ENCODE measurements at regions not wholly inside any gene's neighbourhood (a gene's known extent, or its start where the extent isn't known, plus 50 kb on each side); places are given as distances from the start of the nearest gene placed in this dataset.

- intact Hi-C loops (cut with micrococcal nuclease), result no loop called here
- Mint-ChIP-seq H3K27ac (no peak overlapping the region), H3K27me3 (ENCODE audit: low read depth) (no peaks in the 10 kb centered on the region), H3K36me3 (ENCODE audit: low read depth) (no peaks in the 10 kb centered on the region), H3K4me1 (ENCODE audit: low read depth) (no peaks in the 10 kb centered on the region), H3K4me3 (ENCODE audit: low read depth) (no peak overlapping the region), H3K9me3 (peaks cover 45% of the 10 kb centered on the region)
- DNase-seq (ENCODE audit: low spot score), result no peak
These were observed 869.6 kb upstream of the ADGRL2 start for GRCh38 chr1:80931178-80931577.

GRCh38 chr1:80929868-80930508, 870.7 kb upstream of the ADGRL2 start:
- Mint-ChIP-seq H3K9me3 (peaks cover 34% of the 10 kb centered on the region), H3K27me3 (ENCODE audit: low read depth) (no peaks in the 10 kb centered on the region), H3K4me1 (ENCODE audit: low read depth) (no peaks in the 10 kb centered on the region), H3K4me3 (ENCODE audit: low read depth) (no peak overlapping the region), H3K36me3 (ENCODE audit: low read depth) (no peaks in the 10 kb centered on the region), H3K27ac (no peak overlapping the region)
- DNase-seq (ENCODE audit: low spot score), result no peak
- intact Hi-C loops (cut with micrococcal nuclease), result no loop called here

- peaks cover 31% of the 10 kb centered on the region for H3K9me3 Mint-ChIP-seq
- H3K27me3 Mint-ChIP-seq (ENCODE audit: low read depth), result no peaks in the 10 kb centered on the region
- intact Hi-C loops (cut with micrococcal nuclease), result no loop called here
- H3K4me1 Mint-ChIP-seq (ENCODE audit: low read depth), result no peaks in the 10 kb centered on the region
- H3K36me3 Mint-ChIP-seq (ENCODE audit: low read depth), result no peaks in the 10 kb centered on the region
- no peak for DNase-seq (ENCODE audit: low spot score)
- H3K4me3 Mint-ChIP-seq (ENCODE audit: low read depth), result no peak overlapping the region
- H3K27ac Mint-ChIP-seq, result no peak overlapping the region
These were observed 874.2 kb upstream of the ADGRL2 start for GRCh38 chr1:80926531-80926930.

DNA sequence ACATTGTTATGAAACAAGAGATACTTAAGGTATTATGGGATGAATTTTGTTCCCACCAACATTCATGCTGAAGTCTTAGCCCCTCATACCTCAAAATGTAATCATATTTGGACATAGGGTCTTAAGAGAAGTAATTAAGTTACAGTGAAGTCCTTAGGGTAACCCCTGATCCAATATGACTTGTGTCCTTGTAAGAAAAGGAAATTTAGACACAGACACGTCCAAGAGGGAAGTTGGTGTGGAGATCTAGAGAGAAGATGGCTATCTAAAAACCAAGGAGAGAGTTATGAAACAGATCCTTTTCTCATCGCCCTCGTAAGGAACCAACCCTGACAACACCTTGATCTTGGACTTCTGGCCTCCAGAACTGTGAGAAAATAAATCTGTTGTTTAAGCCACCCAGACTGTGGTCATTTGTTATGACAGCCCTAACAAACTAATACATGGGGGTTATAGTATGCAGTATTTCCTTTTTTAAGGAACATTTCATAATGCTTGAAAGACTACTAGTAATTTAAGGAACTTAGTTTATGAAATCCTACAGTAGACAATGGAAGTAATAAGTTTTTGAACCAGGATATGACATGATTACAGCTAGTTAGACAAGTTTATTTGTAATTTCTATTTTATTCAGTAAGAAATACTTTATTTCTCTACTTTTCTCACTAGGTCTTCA, 875.5 kb upstream of the ADGRL2 start:
- H3K27ac Mint-ChIP-seq, result no peak overlapping the region
- no peak overlapping the region for H3K4me3 Mint-ChIP-seq (ENCODE audit: low read depth)
- H3K4me1 Mint-ChIP-seq (ENCODE audit: low read depth), result no peaks in the 10 kb centered on the region
- peaks cover 20% of the 10 kb centered on the region for H3K9me3 Mint-ChIP-seq
- H3K36me3 Mint-ChIP-seq (ENCODE audit: low read depth), result no peaks in the 10 kb centered on the region
- intact Hi-C loops (cut with micrococcal nuclease), result no loop called here
- DNase-seq (ENCODE audit: low spot score), result no peak
- H3K27me3 Mint-ChIP-seq (ENCODE audit: low read depth), result no peaks in the 10 kb centered on the region

DNA sequence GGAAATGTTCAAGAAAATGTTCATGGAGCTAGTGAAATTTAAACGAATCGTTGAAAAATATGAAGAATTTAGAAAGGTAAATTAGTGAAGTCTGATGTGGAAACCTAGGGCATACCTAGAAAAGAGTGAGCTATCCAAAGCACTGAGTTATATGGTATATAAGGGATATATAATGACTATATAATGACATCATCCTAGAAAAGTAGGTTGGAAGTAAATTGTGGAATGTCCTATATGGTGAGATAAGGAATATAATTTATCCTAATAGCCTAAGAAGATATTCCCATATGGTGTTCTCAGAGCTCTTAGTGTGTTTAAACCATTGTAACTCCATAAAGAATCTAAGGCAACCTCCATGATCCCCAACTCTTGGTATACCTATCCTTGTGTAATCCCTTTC, 876.4 kb upstream of the ADGRL2 start:
- H3K27me3 Mint-ChIP-seq (ENCODE audit: low read depth), result no peaks in the 10 kb centered on the region
- intact Hi-C loops (cut with micrococcal nuclease), result no loop called here
- no peaks in the 10 kb centered on the region for H3K36me3 Mint-ChIP-seq (ENCODE audit: low read depth)
- no peak overlapping the region for H3K4me3 Mint-ChIP-seq (ENCODE audit: low read depth)
- H3K27ac Mint-ChIP-seq, result no peak overlapping the region
- H3K9me3 Mint-ChIP-seq, result peaks cover 21% of the 10 kb centered on the region
- no peak for DNase-seq (ENCODE audit: low spot score)
- no peaks in the 10 kb centered on the region for H3K4me1 Mint-ChIP-seq (ENCODE audit: low read depth)

DNA sequence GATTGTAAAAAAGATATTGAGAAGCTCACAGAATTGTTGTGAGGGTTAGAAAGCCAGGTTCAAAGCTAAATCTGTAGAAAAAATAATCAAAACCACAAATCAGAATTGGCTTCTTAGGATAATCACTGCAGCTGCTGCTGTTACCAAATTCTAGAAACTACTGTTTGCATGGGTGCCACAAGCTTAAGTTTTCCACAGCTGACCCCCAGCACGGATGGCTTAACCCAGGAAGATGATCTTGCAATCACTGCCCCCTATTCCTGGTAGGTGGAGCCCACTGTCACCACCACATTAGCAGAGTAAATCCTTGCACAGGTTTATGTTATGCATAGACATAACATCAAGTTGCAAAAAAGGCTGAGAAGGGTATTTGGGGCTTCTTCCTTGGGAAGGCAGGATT, 877.8 kb upstream of the ADGRL2 start:
- no peak for DNase-seq (ENCODE audit: low spot score)
- no peaks in the 10 kb centered on the region for H3K4me1 Mint-ChIP-seq (ENCODE audit: low read depth)
- H3K36me3 Mint-ChIP-seq (ENCODE audit: low read depth), result no peaks in the 10 kb centered on the region
- no peak overlapping the region for H3K4me3 Mint-ChIP-seq (ENCODE audit: low read depth)
- no peaks in the 10 kb centered on the region for H3K27me3 Mint-ChIP-seq (ENCODE audit: low read depth)
- peaks cover 21% of the 10 kb centered on the region for H3K9me3 Mint-ChIP-seq
- intact Hi-C loops (cut with micrococcal nuclease), result no loop called here
- no peak overlapping the region for H3K27ac Mint-ChIP-seq

DNA sequence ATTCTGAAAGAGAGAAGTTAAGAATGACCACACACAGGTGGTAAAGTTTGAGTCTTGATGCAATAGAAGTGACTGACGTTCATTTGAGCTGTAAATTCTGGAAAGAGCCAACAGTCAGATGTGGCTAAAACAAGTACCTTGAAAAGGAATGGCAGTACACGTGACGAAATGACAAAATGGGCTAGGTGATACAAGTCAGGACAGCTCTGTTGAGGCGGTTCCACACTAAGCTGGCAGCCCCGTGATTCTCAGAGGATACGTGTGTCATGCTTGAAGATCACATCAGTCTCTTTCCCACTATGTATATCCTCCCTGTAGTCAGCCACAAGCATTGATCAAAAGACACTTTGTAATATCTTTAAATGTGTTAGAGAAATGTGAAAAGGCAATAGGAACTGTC, 881.3 kb upstream of the ADGRL2 start:
- Mint-ChIP-seq H3K4me1 (ENCODE audit: low read depth) (no peaks in the 10 kb centered on the region), H3K36me3 (ENCODE audit: low read depth) (no peaks in the 10 kb centered on the region), H3K4me3 (ENCODE audit: low read depth) (no peak overlapping the region), H3K27me3 (ENCODE audit: low read depth) (no peaks in the 10 kb centered on the region), H3K9me3 (peaks cover 13% of the 10 kb centered on the region), H3K27ac (no peak overlapping the region)
- intact Hi-C loops (cut with micrococcal nuclease), result no loop called here
- no peak for DNase-seq (ENCODE audit: low spot score)

- no peak for DNase-seq (ENCODE audit: low spot score)
- intact Hi-C loops (cut with micrococcal nuclease), result no loop called here
- peaks cover 13% of the 10 kb centered on the region for H3K9me3 Mint-ChIP-seq
- no peak overlapping the region for H3K27ac Mint-ChIP-seq
- H3K27me3 Mint-ChIP-seq (ENCODE audit: low read depth), result no peaks in the 10 kb centered on the region
- H3K4me3 Mint-ChIP-seq (ENCODE audit: low read depth), result no peak overlapping the region
- no peaks in the 10 kb centered on the region for H3K4me1 Mint-ChIP-seq (ENCODE audit: low read depth)
- no peaks in the 10 kb centered on the region for H3K36me3 Mint-ChIP-seq (ENCODE audit: low read depth)
These were observed 882.4 kb upstream of the ADGRL2 start for GRCh38 chr1:80918380-80918779.

GRCh38 chr1:80917826-80918225, 882.9 kb upstream of the ADGRL2 start:
- no peaks in the 10 kb centered on the region for H3K36me3 Mint-ChIP-seq (ENCODE audit: low read depth)
- H3K27me3 Mint-ChIP-seq (ENCODE audit: low read depth), result no peaks in the 10 kb centered on the region
- no peaks in the 10 kb centered on the region for H3K4me1 Mint-ChIP-seq (ENCODE audit: low read depth)
- peaks cover 10% of the 10 kb centered on the region for H3K9me3 Mint-ChIP-seq
- DNase-seq (ENCODE audit: low spot score), result no peak
- no peak overlapping the region for H3K27ac Mint-ChIP-seq
- no peak overlapping the region for H3K4me3 Mint-ChIP-seq (ENCODE audit: low read depth)
- intact Hi-C loops (cut with micrococcal nuclease), result no loop called here

DNA sequence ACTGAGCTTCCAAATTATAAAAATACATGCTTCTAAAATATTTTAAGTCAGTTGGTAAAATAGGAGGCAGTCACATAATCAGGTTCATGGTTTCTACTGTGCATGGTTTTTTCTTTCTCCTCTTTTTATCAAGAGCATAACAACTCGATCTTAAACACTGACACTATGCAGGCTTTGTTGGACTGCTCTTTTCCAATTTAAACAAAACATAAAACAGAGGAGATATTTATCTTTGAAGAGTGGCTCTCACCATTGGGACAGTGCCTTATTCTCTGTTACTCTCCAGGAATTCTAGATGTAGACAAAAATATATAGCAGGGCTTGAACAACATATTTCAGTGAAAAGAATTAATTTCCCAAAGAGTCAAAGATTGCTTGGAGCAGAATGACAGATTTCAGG, 883.5 kb upstream of the ADGRL2 start:
- Mint-ChIP-seq H3K36me3 (ENCODE audit: low read depth) (no peaks in the 10 kb centered on the region), H3K4me3 (ENCODE audit: low read depth) (no peak overlapping the region), H3K9me3 (peaks cover 10% of the 10 kb centered on the region), H3K27me3 (ENCODE audit: low read depth) (no peaks in the 10 kb centered on the region), H3K27ac (no peak overlapping the region), H3K4me1 (ENCODE audit: low read depth) (no peaks in the 10 kb centered on the region)
- no peak for DNase-seq (ENCODE audit: low spot score)
- intact Hi-C loops (cut with micrococcal nuclease), result no loop called here

GRCh38 chr1:80915491-80915890, 885.2 kb upstream of the ADGRL2 start:
- DNase-seq (ENCODE audit: low spot score), result no peak
- H3K4me1 Mint-ChIP-seq (ENCODE audit: low read depth), result no peaks in the 10 kb centered on the region
- H3K36me3 Mint-ChIP-seq (ENCODE audit: low read depth), result no peaks in the 10 kb centered on the region
- no peaks in the 10 kb centered on the region for H3K27me3 Mint-ChIP-seq (ENCODE audit: low read depth)
- no peak overlapping the region for H3K27ac Mint-ChIP-seq
- intact Hi-C loops (cut with micrococcal nuclease), result no loop called here
- peaks cover 10% of the 10 kb centered on the region for H3K9me3 Mint-ChIP-seq
- no peak overlapping the region for H3K4me3 Mint-ChIP-seq (ENCODE audit: low read depth)

DNA sequence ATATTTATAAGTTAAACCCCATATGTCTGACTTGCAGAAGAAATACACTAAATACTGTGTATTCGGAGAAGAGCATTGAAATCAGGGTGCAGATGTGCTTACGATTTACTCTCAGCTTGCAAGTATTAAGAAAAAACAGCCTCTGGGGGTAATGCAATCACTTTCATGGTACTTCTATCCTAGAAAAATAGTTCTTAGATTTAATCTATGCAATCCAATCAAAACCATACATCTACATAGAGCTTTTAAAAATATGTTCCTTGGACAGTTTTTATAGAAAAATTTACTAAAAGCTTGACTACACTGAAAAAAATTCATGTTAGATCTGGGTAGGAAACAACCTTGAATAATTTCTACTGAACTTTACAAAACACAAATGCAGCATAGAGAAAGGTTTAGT, 890.3 kb upstream of the ADGRL2 start:
- Mint-ChIP-seq H3K9me3 (peaks cover 7% of the 10 kb centered on the region), H3K27ac (no peak overlapping the region), H3K27me3 (ENCODE audit: low read depth) (no peaks in the 10 kb centered on the region), H3K36me3 (ENCODE audit: low read depth) (no peaks in the 10 kb centered on the region), H3K4me3 (ENCODE audit: low read depth) (no peak overlapping the region), H3K4me1 (ENCODE audit: low read depth) (no peaks in the 10 kb centered on the region)
- intact Hi-C loops (cut with micrococcal nuclease), result no loop called here
- DNase-seq (ENCODE audit: low spot score), result no peak

DNA sequence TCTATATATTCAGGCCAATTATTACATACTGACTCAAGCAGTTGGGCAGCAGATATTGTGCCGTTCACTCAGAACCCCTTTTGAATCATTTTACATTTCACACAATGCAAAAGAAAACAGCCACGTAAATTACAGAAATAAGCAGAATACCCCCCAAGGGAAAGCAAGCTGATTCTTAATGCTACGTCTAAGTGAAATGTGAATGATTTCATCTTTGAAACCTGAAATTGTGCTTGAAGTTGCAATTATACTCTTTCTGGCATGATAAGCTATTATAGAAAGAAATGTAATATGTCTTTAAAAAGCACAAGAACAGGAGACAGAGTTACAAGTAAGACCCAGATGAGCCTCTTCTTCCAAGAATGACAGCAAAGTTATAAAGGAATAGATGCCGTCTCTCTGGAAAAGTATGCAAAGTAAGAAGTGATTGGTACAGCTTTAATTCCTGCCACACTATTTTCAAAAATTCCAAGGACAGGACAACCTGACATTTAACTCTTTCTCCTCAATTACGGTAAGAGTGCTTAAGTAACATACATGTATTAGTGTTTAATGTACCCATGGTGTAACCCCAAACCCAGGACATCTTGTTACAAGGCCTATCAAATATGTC, 891.5 kb upstream of the ADGRL2 start:
- no peak overlapping the region for H3K4me3 Mint-ChIP-seq (ENCODE audit: low read depth)
- intact Hi-C loops (cut with micrococcal nuclease), result no loop called here
- no peak for DNase-seq (ENCODE audit: low spot score)

More for the DNA sequence above, 891.5 kb upstream of the ADGRL2 start:
- no peaks in the 10 kb centered on the region for H3K36me3 Mint-ChIP-seq (ENCODE audit: low read depth)
- H3K4me1 Mint-ChIP-seq (ENCODE audit: low read depth), result no peaks in the 10 kb centered on the region
- no peaks in the 10 kb centered on the region for H3K27me3 Mint-ChIP-seq (ENCODE audit: low read depth)
- no peak overlapping the region for H3K27ac Mint-ChIP-seq
- peaks cover 7% of the 10 kb centered on the region for H3K9me3 Mint-ChIP-seq

All from activated T-helper 2 cell treated with anti-CD3 and anti-CD28 coated beads, Interferon-gamma antibody, Interleukin-2, Interleukin-4, amounts not matched to agents 10 μg/mL and 5 μg/mL and 100 μg/mL, durations not matched to agents 14 hours and 24 hours and 36 hours (primary cell).